ENCODE measurements at regions not wholly inside any gene's neighbourhood (a gene's known extent, or its start where the extent isn't known, plus 50 kb on each side); places are given as distances from the start of the nearest gene placed in this dataset.

DNA sequence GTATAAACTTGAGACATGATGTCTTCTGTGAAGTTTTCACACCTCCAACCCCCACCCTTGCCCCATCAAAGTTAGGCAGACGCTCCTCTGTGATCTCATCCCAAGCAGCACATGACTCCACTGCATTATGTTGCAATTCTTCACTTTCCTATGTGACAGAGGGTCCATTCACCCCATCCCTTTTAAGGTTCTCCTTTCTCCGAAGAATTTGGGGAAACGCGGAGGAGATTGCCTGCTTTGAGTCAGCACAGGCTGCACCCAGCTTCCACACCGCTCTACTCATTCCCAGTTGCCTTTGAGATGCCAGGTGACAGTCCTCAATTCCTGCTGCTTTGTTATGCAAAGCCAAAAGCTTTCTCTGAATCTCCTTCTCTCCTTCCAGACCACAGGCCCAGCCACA lies 61.8 kb downstream of the PHLDA1 start:
- TF ChIP-seq EZH2 (IDR thresholded peaks at IDR 0.05) (no peak), EZH2phosphoT487 (IDR thresholded peaks at IDR 0.05) (no peak)
- TF ChIP-seq, protein P1, sequence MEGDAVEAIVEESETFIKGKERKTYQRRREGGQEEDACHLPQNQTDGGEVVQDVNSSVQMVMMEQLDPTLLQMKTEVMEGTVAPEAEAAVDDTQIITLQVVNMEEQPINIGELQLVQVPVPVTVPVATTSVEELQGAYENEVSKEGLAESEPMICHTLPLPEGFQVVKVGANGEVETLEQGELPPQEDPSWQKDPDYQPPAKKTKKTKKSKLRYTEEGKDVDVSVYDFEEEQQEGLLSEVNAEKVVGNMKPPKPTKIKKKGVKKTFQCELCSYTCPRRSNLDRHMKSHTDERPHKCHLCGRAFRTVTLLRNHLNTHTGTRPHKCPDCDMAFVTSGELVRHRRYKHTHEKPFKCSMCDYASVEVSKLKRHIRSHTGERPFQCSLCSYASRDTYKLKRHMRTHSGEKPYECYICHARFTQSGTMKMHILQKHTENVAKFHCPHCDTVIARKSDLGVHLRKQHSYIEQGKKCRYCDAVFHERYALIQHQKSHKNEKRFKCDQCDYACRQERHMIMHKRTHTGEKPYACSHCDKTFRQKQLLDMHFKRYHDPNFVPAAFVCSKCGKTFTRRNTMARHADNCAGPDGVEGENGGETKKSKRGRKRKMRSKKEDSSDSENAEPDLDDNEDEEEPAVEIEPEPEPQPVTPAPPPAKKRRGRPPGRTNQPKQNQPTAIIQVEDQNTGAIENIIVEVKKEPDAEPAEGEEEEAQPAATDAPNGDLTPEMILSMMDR (IDR thresholded peaks at IDR 0.05) = no peak
